GM21423 (cell line): ENCODE measurements at regions not wholly inside any gene's neighbourhood (a gene's known extent, or its start where the extent isn't known, plus 50 kb on each side); places are given as distances from the start of the nearest gene placed in this dataset.

Source experiments
- ATAC-seq: cut with Tn5 transposase; IDR thresholded peaks from one replicate; pipeline ENCODE4 v1.9.1; 2021; ENCODE audit warnings: mild to moderate bottlenecking, moderate library complexity; ENCODE audit not compliant: unreplicated experiment

- no peak for ATAC-seq
Observed at GRCh38 chr12:77777274-77777673, 53.4 kb upstream of the NAV3 start.

GRCh38 chr12:77774761-77775160 is 55.9 kb upstream of the NAV3 start:
- no peak for ATAC-seq

- ATAC-seq = no peak
Observed at GRCh38 chr12:77772676-77773298, 57.9 kb upstream of the NAV3 start.

GRCh38 chr12:77768558-77768957 is 62.1 kb upstream of the NAV3 start:
- ATAC-seq = no peak

- no peak for ATAC-seq
Observed at GRCh38 chr12:77767756-77768343, 62.8 kb upstream of the NAV3 start.

- no peak for ATAC-seq
Observed at GRCh38 chr12:77767335-77767734, 63.4 kb upstream of the NAV3 start.

- no peak for ATAC-seq
Observed at GRCh38 chr12:77766224-77766623, 64.5 kb upstream of the NAV3 start.

- no peak for ATAC-seq
Observed at GRCh38 chr12:77761286-77761685, 69.4 kb upstream of the NAV3 start.

- ATAC-seq = no peak
Observed at GRCh38 chr12:77760271-77761025, 70.2 kb upstream of the NAV3 start.

GRCh38 chr12:77754086-77754485 is 76.6 kb upstream of the NAV3 start:
- no peak for ATAC-seq

GRCh38 chr12:77751939-77752338 is 78.8 kb upstream of the NAV3 start:
- ATAC-seq = no peak

- peak; percentile 100 for ATAC-seq
Observed at GRCh38 chr12:77746096-77746495, 84.6 kb upstream of the NAV3 start.

GRCh38 chr12:77745624-77746023 is 85.1 kb upstream of the NAV3 start:
- ATAC-seq = no peak

GRCh38 chr12:77742631-77743030 is 88.1 kb upstream of the NAV3 start:
- ATAC-seq = no peak

GRCh38 chr12:77741974-77742517 is 88.6 kb upstream of the NAV3 start:
- ATAC-seq = no peak

GRCh38 chr12:77736219-77736965 is 94.3 kb upstream of the NAV3 start:
- ATAC-seq = no peak

- ATAC-seq = no peak
Observed at GRCh38 chr12:77734214-77734883, 96.3 kb upstream of the NAV3 start.

GRCh38 chr12:77728018-77728417 is 102.7 kb upstream of the NAV3 start:
- ATAC-seq = no peak

- no peak for ATAC-seq
Observed at GRCh38 chr12:77727442-77728001, 103.2 kb upstream of the NAV3 start.

- no peak for ATAC-seq
Observed at GRCh38 chr12:77725611-77726010, 105.1 kb upstream of the NAV3 start.
